ENCODE measurements at regions not wholly inside any gene's neighbourhood (a gene's known extent, or its start where the extent isn't known, plus 50 kb on each side); places are given as distances from the start of the nearest gene placed in this dataset.

GRCh38 chr3:18725668-18726407 lies 300.7 kb upstream of the SATB1 start:
- no peak overlapping the region for H3K27ac ChIP-seq (ENCODE audit: extremely low read depth, low read depth, low read length)
- POLR2A ChIA-PET: no interaction called here
- CTCF ChIA-PET: no interaction called here

GRCh38 chr3:18724456-18724855 lies 299.3 kb upstream of the SATB1 start:
- H3K4me1 ChIP-seq (ENCODE audit: control insufficient read depth, insufficient read depth, low read length): no peaks in the 10 kb centered on the region
- H3K27ac ChIP-seq (ENCODE audit: extremely low read depth, low read depth, low read length): no peak overlapping the region
- ChIA-PET POLR2A (no interaction called here), CTCF (interaction anchor here (0.6 kb wide), 1 partner anchor 793 kb away, joined by 3 read pairs; no protein-coding TSS in a partner anchor)
- no peaks in the 10 kb centered on the region for H3K36me3 ChIP-seq (ENCODE audit: control insufficient read depth in 2 of 2, insufficient read depth in 1 of 2, low read length in 2 of 2)
- H3K9me3 ChIP-seq (ENCODE audit: control insufficient read depth, insufficient read depth, low read depth, low read length): no peaks in the 10 kb centered on the region
- H3K4me3 ChIP-seq (ENCODE audit: low read depth, low read length): no peak overlapping the region
- TF ChIP-seq ZBTB8A (tag by site-specific recombination; IDR thresholded peaks at IDR 0.05): no peak
- no peak for TF ChIP-seq ZNF623 (tag by site-specific recombination; IDR thresholded peaks at IDR 0.05)
- no peak for TF ChIP-seq ZBTB21 (tag by site-specific recombination; IDR thresholded peaks at IDR 0.05)
- no peak for TF ChIP-seq ZNF24 (tag by site-specific recombination; IDR thresholded peaks at IDR 0.05)
- no peak for TF ChIP-seq ZNF112 (tag by site-specific recombination; IDR thresholded peaks at IDR 0.05)
- no peak for TF ChIP-seq KLF1 (tag by site-specific recombination; IDR thresholded peaks at IDR 0.05)
- TF ChIP-seq ZNF239 (tag by site-specific recombination; IDR thresholded peaks at IDR 0.05): no peak
- TF ChIP-seq TRIM28 (IDR thresholded peaks at IDR 0.05; ENCODE audit: borderline replicate concordance, low read length): no peak
- TF ChIP-seq PRDM4 (tag by site-specific recombination; IDR thresholded peaks at IDR 0.05): no peak
- no peak for TF ChIP-seq ZNF155 (tag by site-specific recombination; IDR thresholded peaks at IDR 0.05)
- no peak for TF ChIP-seq ZNF76 (tag by site-specific recombination; IDR thresholded peaks at IDR 0.05; ENCODE audit: borderline replicate concordance, low read depth)

More at GRCh38 chr3:18725668-18726407, 300.7 kb upstream of the SATB1 start:
- Histone ChIP-seq H3K36me3 (ENCODE audit: control insufficient read depth in 2 of 2, insufficient read depth in 1 of 2, low read length in 2 of 2) (no peaks in the 10 kb centered on the region), H3K9me3 (ENCODE audit: control insufficient read depth, insufficient read depth, low read depth, low read length) (no peaks in the 10 kb centered on the region), H3K4me3 (ENCODE audit: low read depth, low read length) (no peak overlapping the region), H3K4me1 (ENCODE audit: control insufficient read depth, insufficient read depth, low read length) (no peaks in the 10 kb centered on the region)
- no peak for TF ChIP-seq ZNF404 (tag by site-specific recombination; IDR thresholded peaks at IDR 0.05)
- no peak for TF ChIP-seq ZNF621 (tag by site-specific recombination; IDR thresholded peaks at IDR 0.05)
- TF ChIP-seq ZBTB44 (tag by site-specific recombination; IDR thresholded peaks at IDR 0.05): no peak
- TF ChIP-seq ZNF202 (tag by site-specific recombination; IDR thresholded peaks at IDR 0.05; ENCODE audit: borderline replicate concordance): no peak
- TF ChIP-seq ZNF133 (tag by site-specific recombination; IDR thresholded peaks at IDR 0.05): no peak
- no peak for TF ChIP-seq ZNF513 (tag by site-specific recombination; IDR thresholded peaks at IDR 0.05)
- TF ChIP-seq ZSCAN18 (tag by site-specific recombination; IDR thresholded peaks at IDR 0.05): no peak
- no peak for TF ChIP-seq ZSCAN23 (tag by site-specific recombination; IDR thresholded peaks at IDR 0.05)
- TF ChIP-seq ZNF544 (tag by site-specific recombination; IDR thresholded peaks at IDR 0.05): no peak
- no peak for TF ChIP-seq ZNF560 (tag by site-specific recombination; IDR thresholded peaks at IDR 0.05; ENCODE audit: borderline replicate concordance)
- TF ChIP-seq ZNF510 (tag by site-specific recombination; IDR thresholded peaks at IDR 0.05; ENCODE audit: insufficient replicate concordance): no peak
- no peak for TF ChIP-seq ZNF138 (tag by site-specific recombination; IDR thresholded peaks at IDR 0.05; ENCODE audit: borderline replicate concordance)
- no peak for TF ChIP-seq ZNF791 (tag by site-specific recombination; IDR thresholded peaks at IDR 0.05)
- TF ChIP-seq KLF1 (tag by site-specific recombination; IDR thresholded peaks at IDR 0.05): no peak
- no peak for TF ChIP-seq ZBTB7A (tag by site-specific recombination; IDR thresholded peaks at IDR 0.05; ENCODE audit: low read depth)
- TF ChIP-seq ZNF274 (IDR thresholded peaks at IDR 0.05; ENCODE audit: low read length): no peak
- no peak for TF ChIP-seq ZNF274 (tag by site-specific recombination; IDR thresholded peaks at IDR 0.05; ENCODE audit: borderline replicate concordance)
- TF ChIP-seq REPIN1 (tag by site-specific recombination; IDR thresholded peaks at IDR 0.05; ENCODE audit: low read depth): no peak

Data from HEK293 (cell line).